Motor neuron (in vitro differentiated cells): ENCODE measurements at regions not wholly inside any gene's neighbourhood (a gene's known extent, or its start where the extent isn't known, plus 50 kb on each side); places are given as distances from the start of the nearest gene placed in this dataset.
"Not testable (repeated sequence)": the region's sequence is repeated elsewhere in the genome, so short reads cannot be mapped to it uniquely, and the experiment has no call there.

Experiments
- ATAC-seq, 8 experiments: fragments of 200-7000 bp; cut with Tn5 transposase; replicated peaks in 6 of 8; 2 replicates each; pipeline ENCODE4 v1.8.0; 2021; ENCODE audit warnings: mild to moderate bottlenecking in 8 of 8, moderate library complexity in 8 of 8
- H3K27ac ChIP-seq, 2 donors: fragments of 250-450 bp; sonication (Bioruptor Pico); 2 replicates each; pipeline ENCODE4 v1.9.0; 2021; ENCODE audit warnings: antibody characterized with exemption in 2 of 2, mild to moderate bottlenecking in 2 of 2, moderate library complexity in 1 of 2
- H3K4me1 ChIP-seq, 2 donors: fragments of 250-450 bp; sonication (Bioruptor Pico); replicated peaks in 1 of 2; 2 replicates each; pipeline ENCODE4 v1.6.1; 2021; ENCODE audit warnings: antibody characterized with exemption in 2 of 2, mild to moderate bottlenecking in 2 of 2, moderate library complexity in 1 of 2
- H3K4me3 ChIP-seq, 5 donors: fragments of 250-450 bp; sonication (Bioruptor Pico); 2 replicates each; pipeline ENCODE4 v1.9.0; 2021; ENCODE audit warnings: antibody characterized with exemption in 5 of 5, mild to moderate bottlenecking in 5 of 5, moderate library complexity in 4 of 5
- WGBS, 10 experiments: fragments of 450-650 bp; shearing (Covaris generic); methylation state at CpG; one replicate each; pipeline ENCODE4 v1.0.0; 2022; 5-methylcytosine and 5-hydroxymethylcytosine counted together
- in situ Hi-C, 9 experiments: fragments of 400-800 bp; cut with MboI; loops; one replicate each; pipeline ENCODE4 v1.15.0; 2021; ENCODE audit warnings: low sequenced_read_pairs in 9 of 9, low pct_unique_long_range_greater_than_20kb in 2 of 9; ENCODE audit not compliant: unreplicated experiment in 9 of 9

DNA sequence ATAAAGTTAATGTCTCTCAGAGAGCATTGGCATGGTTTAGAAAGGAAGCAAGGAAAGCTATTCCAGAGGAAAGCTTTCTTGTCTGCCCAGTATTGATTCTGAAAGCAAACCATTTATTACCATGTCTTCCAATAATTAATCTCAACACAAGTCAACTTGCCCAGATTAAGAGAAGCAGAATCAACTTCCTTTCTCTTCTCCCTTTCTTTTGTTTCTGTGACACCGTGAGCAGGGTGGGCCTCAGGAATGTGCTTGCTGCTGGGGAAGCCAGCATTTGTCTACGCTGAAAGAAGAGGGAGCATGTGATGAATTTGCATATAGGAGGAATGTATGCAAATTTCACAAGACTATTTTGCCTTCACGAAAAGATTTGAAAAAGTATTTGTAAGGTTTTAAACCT is 368.6 kb upstream of the ROPN1 start:
- in situ Hi-C loops: loop anchor here in 1 of 9 experiments (25.0 kb wide), 1 partner anchor 102 kb away; no protein-coding TSS in a partner anchor
- H3K4me3 ChIP-seq: no peak overlapping the region
- ATAC-seq: peak; percentile 49 to 89 (median 81)
- peaks cover 20 to 24% of the 10 kb centered on the region in 2 donors for H3K4me1 ChIP-seq
- H3K27ac ChIP-seq: peak overlapping the region in 1 of 2 donors; percentile 58
- 0 to 30% (median 0%) methylated on average over 1 to 3 of the region's 3 CpGs; no CpG with 5 or more reads in 1 of the 10 experiments for WGBS, 10 experiments

DNA sequence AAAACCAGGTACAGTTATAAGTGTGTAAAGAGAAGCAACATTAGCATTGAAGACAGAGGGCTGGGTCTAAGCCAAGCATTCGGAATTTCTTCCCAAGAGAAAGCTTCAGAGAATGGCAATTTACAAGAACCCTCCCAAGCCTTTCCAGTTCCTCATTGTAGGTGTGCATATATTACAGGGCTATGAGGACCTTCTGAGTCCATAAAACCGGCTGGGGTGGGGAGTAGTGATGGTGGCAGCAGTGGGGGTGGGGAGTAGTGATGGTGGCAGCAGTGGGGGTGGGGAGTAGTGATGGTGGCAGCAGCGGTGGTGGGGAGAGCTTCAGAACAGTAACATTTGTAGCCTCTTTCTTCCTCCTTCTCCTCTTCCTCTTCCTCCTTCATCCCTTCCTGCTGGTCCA is 368.7 kb upstream of the UMPS start:
- WGBS, 10 experiments: 0 to 100% (median 58%) methylated on average over 1 to 2 of the region's 3 CpGs; no CpG with 5 or more reads in 4 of the 10 experiments
- in situ Hi-C loops: loop anchor here in 1 of 9 experiments (25.0 kb wide), 1 partner anchor 101 kb away; no protein-coding TSS in a partner anchor
- peak in 2 of 8 experiments; percentile 29 to 32 for ATAC-seq
- peaks cover 20 to 24% of the 10 kb centered on the region in 2 donors for H3K4me1 ChIP-seq
- H3K27ac ChIP-seq: no peak overlapping the region
- no peak overlapping the region for H3K4me3 ChIP-seq

DNA sequence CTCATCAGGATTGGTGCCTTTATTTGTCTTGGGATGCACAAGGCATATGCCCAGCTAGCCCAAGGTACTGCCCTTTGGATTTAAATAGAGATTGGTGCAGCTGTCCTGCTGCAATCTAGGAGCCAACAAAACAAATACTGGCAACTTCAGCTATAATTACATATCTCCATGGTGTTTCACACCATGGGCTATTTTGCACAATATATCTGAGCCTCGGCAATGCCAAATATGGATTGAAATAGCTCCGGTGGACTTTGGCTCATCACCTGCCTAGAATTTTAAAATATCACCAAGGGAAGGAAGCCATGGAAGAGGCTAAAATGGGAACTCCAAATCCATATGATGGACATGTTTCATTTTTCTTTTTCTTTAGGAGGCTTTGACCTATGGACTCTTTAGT is 367.8 kb upstream of the UMPS start:
- 92 to 100% (median 100%) methylated on average over 1 to 2 of the region's 2 CpGs; no CpG with 5 or more reads in 3 of the 10 experiments for WGBS, 10 experiments
- ATAC-seq: no peak
- H3K27ac ChIP-seq: no peak overlapping the region
- in situ Hi-C loops: loop anchor here in 1 of 9 experiments (25.0 kb wide), 1 partner anchor 100 kb away; no protein-coding TSS in a partner anchor
- peaks cover 20 to 24% of the 10 kb centered on the region in 2 donors for H3K4me1 ChIP-seq
- H3K4me3 ChIP-seq: no peak overlapping the region

DNA sequence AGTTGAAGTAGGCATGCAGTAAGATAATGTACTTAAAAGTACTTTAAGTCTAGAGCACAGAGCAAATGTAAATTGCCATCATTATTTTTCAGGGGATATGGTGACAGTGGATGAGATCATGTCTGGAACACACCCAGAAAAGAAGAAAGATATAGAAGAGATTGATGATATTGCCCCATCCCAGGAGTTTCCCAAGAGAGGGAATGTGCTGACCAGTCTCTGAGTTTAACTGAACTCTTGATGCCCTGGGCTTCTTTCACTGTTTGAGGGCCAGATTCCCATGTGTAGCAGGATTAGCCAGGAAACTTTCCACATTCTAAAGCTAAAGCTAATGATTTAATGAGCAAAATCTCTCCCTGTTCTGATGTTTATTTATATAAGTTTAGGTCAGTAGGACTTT is 366.8 kb upstream of the UMPS start:
- peaks cover 20 to 24% of the 10 kb centered on the region in 2 donors for H3K4me1 ChIP-seq
- no peak overlapping the region for H3K27ac ChIP-seq
- peak in 6 of 8 experiments; percentile 24 to 70 (median 55) for ATAC-seq
- in situ Hi-C loops: loop anchor here in 1 of 9 experiments (25.0 kb wide), 1 partner anchor 99 kb away; no protein-coding TSS in a partner anchor
- H3K4me3 ChIP-seq: no peak overlapping the region

DNA sequence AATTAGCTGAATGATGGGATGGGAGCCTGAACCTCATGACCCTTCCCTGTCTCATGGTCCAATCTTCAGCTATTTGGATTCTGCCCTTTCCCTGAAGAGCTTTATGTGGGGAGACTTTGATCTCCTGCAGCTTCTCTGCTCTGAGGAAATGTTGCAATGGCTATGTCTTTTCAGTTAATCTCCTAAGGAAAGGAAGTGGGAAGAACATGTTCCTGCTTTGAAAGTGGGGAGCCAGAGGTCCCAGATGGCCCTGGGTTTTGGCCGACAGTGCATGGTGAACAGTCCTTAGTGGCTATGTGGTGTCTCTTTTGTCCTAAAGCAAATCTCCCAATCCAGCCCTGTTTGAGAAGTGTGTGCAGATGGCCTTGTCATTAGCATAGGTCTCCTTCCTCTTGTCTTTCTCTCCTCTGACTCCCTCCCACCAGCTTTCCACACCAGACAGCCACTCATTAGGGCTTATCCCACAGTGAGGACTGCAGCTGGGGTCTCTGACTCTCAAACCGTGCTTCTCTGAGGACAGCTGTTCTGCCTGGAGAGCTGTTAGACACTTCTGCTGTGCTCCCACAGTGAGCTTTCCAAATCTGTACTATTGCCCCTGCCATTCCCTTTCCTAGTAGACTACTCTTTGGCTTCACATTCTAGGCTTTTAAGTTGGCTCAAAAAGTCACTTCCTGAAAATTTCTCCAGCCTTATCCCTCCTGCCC is 365.8 kb upstream of the UMPS start:
- in situ Hi-C loops: loop anchor here in 1 of 9 experiments (25.0 kb wide), 1 partner anchor 98 kb away; no protein-coding TSS in a partner anchor
- no peak for ATAC-seq
- H3K27ac ChIP-seq: no peak overlapping the region

GRCh38 chr3:124366655-124367054 is 363.6 kb upstream of the UMPS start:
- WGBS, 10 experiments: no CpG with 5 or more reads among the region's 27 CpGs
- not testable (repeated sequence) for H3K4me1 ChIP-seq, H3K27ac ChIP-seq, H3K4me3 ChIP-seq, ATAC-seq
- in situ Hi-C loops: loop anchor here in 1 of 9 experiments (25.0 kb wide), 1 partner anchor 96 kb away; no protein-coding TSS in a partner anchor

More for the DNA sequence above, 365.8 kb upstream of the UMPS start:
- Histone ChIP-seq H3K4me3 (no peak overlapping the region), H3K4me1 (peaks cover 20 to 22% of the 10 kb centered on the region in 2 donors)
- WGBS, 10 experiments: 0 to 80% (median 57%) methylated on average over 1 to 2 of the region's 2 CpGs; no CpG with 5 or more reads in 3 of the 10 experiments

- WGBS, 10 experiments: 29 to 83% (median 40%) methylated on average over 1 to 3 of the region's 3 CpGs; no CpG with 5 or more reads in 2 of the 10 experiments
- in situ Hi-C loops: loop anchor here in 1 of 9 experiments (25.0 kb wide), 1 partner anchor 90 kb away; no protein-coding TSS in a partner anchor
- no peak overlapping the region for H3K27ac ChIP-seq
Measured at GRCh38 chr3:124372775-124373174, 357.5 kb upstream of the UMPS start.

GRCh38 chr3:124373524-124373923 is 356.7 kb upstream of the UMPS start:
- no peak overlapping the region for H3K27ac ChIP-seq
- no peak for ATAC-seq
- H3K4me3 ChIP-seq: no peak overlapping the region
- 88 to 100% (median 100%) methylated on average over 1 to 2 of the region's 2 CpGs; no CpG with 5 or more reads in 5 of the 10 experiments for WGBS, 10 experiments
- in situ Hi-C loops: loop anchor here in 1 of 9 experiments (25.0 kb wide), 1 partner anchor 89 kb away; no protein-coding TSS in a partner anchor
- H3K4me1 ChIP-seq: no peaks in the 10 kb centered on the region

More at GRCh38 chr3:124372775-124373174, 357.5 kb upstream of the UMPS start:
- peak in 2 of 8 experiments; percentile 62 to 82 for ATAC-seq
- no peaks in the 10 kb centered on the region for H3K4me1 ChIP-seq
- H3K4me3 ChIP-seq: no peak overlapping the region

DNA sequence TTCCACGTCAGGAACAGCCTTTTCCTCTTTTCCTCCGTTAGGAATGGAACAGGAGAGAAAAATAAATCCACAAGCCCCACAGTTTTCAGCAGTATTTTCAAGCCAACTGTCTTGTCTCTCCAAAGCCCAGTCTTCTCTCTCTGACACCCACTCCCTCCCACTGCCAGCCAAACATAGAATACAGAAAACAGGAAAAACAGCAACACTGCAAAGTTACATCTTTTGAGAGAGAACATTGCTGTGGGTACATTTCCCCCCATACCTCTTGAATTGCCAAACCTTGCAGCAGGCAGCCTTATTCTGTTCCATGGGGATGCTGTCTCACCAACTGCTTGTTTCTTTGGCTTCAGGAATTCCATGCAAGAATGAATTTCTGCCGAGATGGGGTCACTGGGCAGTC is 355.7 kb upstream of the UMPS start:
- WGBS, 10 experiments: 17 to 100% (median 90%) methylated on average over 1 to 3 of the region's 3 CpGs; no CpG with 5 or more reads in 1 of the 10 experiments
- in situ Hi-C loops: loop anchor here in 1 of 9 experiments (25.0 kb wide), 1 partner anchor 88 kb away; no protein-coding TSS in a partner anchor
- ATAC-seq: no peak
- H3K27ac ChIP-seq: no peak overlapping the region
- H3K4me3 ChIP-seq: no peak overlapping the region
- H3K4me1 ChIP-seq: no peaks in the 10 kb centered on the region

GRCh38 chr3:124381575-124382333 is 348.5 kb upstream of the UMPS start:
- peak in 3 of 8 experiments; percentile 25 to 96 (median 32) for ATAC-seq
- Histone ChIP-seq H3K27ac (no peak overlapping the region), H3K4me3 (no peak overlapping the region), H3K4me1 (no peaks in the 10 kb centered on the region)
- WGBS, 10 experiments: 48 to 100% (median 87%) methylated on average over 2 to 4 of the region's 4 CpGs
- in situ Hi-C loops: no loop called here

- no peaks in the 10 kb centered on the region for H3K4me1 ChIP-seq
- in situ Hi-C loops: no loop called here
- H3K27ac ChIP-seq: no peak overlapping the region
- 20 to 77% (median 60%) methylated on average over 1 to 4 of the region's 4 CpGs; no CpG with 5 or more reads in 1 of the 10 experiments for WGBS, 10 experiments
- no peak for ATAC-seq
- no peak overlapping the region for H3K4me3 ChIP-seq
Measured at GRCh38 chr3:124383051-124383450, 347.2 kb upstream of the UMPS start.

- peak in 3 of 8 experiments; percentile 49 to 74 (median 54) for ATAC-seq
- WGBS, 10 experiments: 53 to 100% (median 76%) methylated on average over 1 to 6 of the region's 6 CpGs; no CpG with 5 or more reads in 1 of the 10 experiments
- Histone ChIP-seq H3K27ac (no peak overlapping the region), H3K4me1 (no peaks in the 10 kb centered on the region), H3K4me3 (no peak overlapping the region)
- in situ Hi-C loops: no loop called here
Measured at GRCh38 chr3:124383846-124384466, 346.3 kb upstream of the UMPS start.
